Transverse colon (tissue), 4 donors: ENCODE measurements at regions not wholly inside any gene's neighbourhood (a gene's known extent, or its start where the extent isn't known, plus 50 kb on each side); places are given as distances from the start of the nearest gene placed in this dataset.
"Not testable (repeated sequence)": the region's sequence is repeated elsewhere in the genome, so short reads cannot be mapped to it uniquely, and the experiment has no call there.

Experiments used
- POLR2AphosphoS5 ChIP-seq, 3 donors: sonication (generic); formaldehyde crosslinking; IDR thresholded peaks; one replicate each; pipeline ENCODE4 v1.6.1; 2016; ENCODE audit warnings: antibody characterized with exemption in 3 of 3
- TF ChIP-seq, protein P1 (sequence below), 5 experiments: fragments of 200-600 bp in 3 of 5; fragments of 450-650 bp in 2 of 5; sonication (generic) in 3 of 5; IDR thresholded peaks; 1 replicate in 2 of 5; 2 replicates in 3 of 5; pipeline ENCODE4 v1.5.1; 2016 to 2017; ENCODE audit warnings: antibody characterized with exemption in 5 of 5, inconsistent platforms in 3 of 5, mild to moderate bottlenecking in 2 of 5, moderate library complexity in 1 of 5

DNA sequence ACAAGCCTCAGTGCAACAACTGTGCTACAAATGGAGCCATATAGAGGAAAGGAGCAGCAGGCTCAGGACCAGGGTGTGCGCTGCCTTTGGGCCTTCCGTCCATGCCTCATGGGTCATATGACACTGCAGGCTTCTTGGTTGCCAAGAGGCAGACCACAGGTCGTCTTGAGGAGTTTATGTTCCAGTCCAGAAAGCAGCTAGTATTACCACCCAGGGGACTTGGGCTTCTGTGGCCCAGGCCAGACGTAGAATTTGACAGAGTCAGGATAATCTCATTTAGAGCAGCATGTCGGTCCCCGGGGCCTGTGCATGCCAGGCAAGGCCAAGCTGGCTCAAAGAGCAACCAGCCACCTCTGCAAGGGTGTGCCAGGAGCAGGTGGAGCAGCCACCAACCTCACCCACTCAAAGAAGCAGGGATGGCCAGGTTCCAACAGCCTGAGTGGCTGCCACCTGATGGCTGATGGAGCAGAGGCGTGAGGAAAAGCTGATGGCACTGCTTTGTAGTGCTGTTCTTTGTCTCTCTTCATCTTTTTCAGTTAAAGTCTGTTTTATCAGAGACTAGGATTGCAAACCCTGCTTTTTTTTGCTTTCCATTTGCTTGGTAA lies 109.1 kb downstream of the CCDC74A start:
- TF ChIP-seq, protein P1, sequence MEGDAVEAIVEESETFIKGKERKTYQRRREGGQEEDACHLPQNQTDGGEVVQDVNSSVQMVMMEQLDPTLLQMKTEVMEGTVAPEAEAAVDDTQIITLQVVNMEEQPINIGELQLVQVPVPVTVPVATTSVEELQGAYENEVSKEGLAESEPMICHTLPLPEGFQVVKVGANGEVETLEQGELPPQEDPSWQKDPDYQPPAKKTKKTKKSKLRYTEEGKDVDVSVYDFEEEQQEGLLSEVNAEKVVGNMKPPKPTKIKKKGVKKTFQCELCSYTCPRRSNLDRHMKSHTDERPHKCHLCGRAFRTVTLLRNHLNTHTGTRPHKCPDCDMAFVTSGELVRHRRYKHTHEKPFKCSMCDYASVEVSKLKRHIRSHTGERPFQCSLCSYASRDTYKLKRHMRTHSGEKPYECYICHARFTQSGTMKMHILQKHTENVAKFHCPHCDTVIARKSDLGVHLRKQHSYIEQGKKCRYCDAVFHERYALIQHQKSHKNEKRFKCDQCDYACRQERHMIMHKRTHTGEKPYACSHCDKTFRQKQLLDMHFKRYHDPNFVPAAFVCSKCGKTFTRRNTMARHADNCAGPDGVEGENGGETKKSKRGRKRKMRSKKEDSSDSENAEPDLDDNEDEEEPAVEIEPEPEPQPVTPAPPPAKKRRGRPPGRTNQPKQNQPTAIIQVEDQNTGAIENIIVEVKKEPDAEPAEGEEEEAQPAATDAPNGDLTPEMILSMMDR (IDR thresholded peaks at IDR 0.05) = not testable (repeated sequence)
- TF ChIP-seq POLR2AphosphoS5 (IDR thresholded peaks at IDR 0.05) = not testable (repeated sequence)
